GM12878 (cell line): ENCODE measurements at regions not wholly inside any gene's neighbourhood (a gene's known extent, or its start where the extent isn't known, plus 50 kb on each side); places are given as distances from the start of the nearest gene placed in this dataset.

ENCODE experiments used
- ATAC-seq: fragments of 200-7000 bp; cut with Tn5 transposase; 3 replicates; pipeline ENCODE4 v1.9.1; 2020; ENCODE audit warnings: mild to moderate bottlenecking, moderate library complexity
- BruUV-seq: library from RNA; stranded (reverse); fragments of 400-500 nt; replicated peaks from 2 replicates; lab custom pipeline; 2021; lab: Mats Ljungman, UMichigan
- CTCF ChIA-PET: fragments of 300-600 bp; sonication (Branson Sonifier 250); formaldehyde crosslinking; extraction: SDS; loops from one replicate; lab custom pipeline; 2021; ENCODE audit warnings: inconsistent platforms; lab: Yijun Ruan, JAX
- POLR2A ChIA-PET: fragments of 350-600 bp; formaldehyde crosslinking; extraction: SDS; loops from one replicate; lab custom pipeline; 2021; ENCODE audit warnings: inconsistent platforms; lab: Charles Lee
- RAD21 ChIA-PET: fragments of 300-600 bp; sonication (Branson Sonifier 250); formaldehyde crosslinking; loops from one replicate; lab custom pipeline; 2023; ENCODE audit warnings: antibody characterized with exemption; ENCODE audit not compliant: unreplicated experiment; lab: Charles Lee
- SMC1A ChIA-PET: fragments of 300-600 bp; sonication (Branson Sonifier 250); formaldehyde crosslinking; loops from one replicate; lab custom pipeline; 2023; ENCODE audit not compliant: unreplicated experiment, uncharacterized antibody; lab: Charles Lee
- DNase-seq: peaks from one replicate; pipeline ENCODE4 v3.0.0-alpha.2; 2011; ENCODE audit warnings: low read depth, low spot score
- FAIRE-seq: peaks from 3 replicates; lab custom pipeline; 2011; peaks lifted over from hg19 to GRCh38; lab: Jason Lieb, UNC
- H2AFZ ChIP-seq: 2 replicates; pipeline ENCODE4 v1.6.0; 2011; ENCODE audit warnings: low read depth, low read length, control low read depth; ENCODE audit not compliant: control insufficient read depth
- H3K27ac ChIP-seq: 2 replicates; pipeline ENCODE4 v1.5.1; 2011; ENCODE audit warnings: control low read depth; ENCODE audit not compliant: control insufficient read depth, insufficient read depth
- H3K27me3 ChIP-seq, 2 experiments: replicated peaks in 1 of 2; 2 replicates each; pipeline versions ENCODE4 v1.6.0 to v1.6.1; 2011; ENCODE audit warnings: low read length in 1 of 2; ENCODE audit not compliant: control insufficient read depth in 2 of 2, insufficient read depth in 2 of 2
- H3K36me3 ChIP-seq, 2 experiments: 2 replicates each; pipeline ENCODE4 v1.5.1; 2011; ENCODE audit warnings: low read length in 1 of 2; ENCODE audit not compliant: control insufficient read depth in 2 of 2, insufficient read depth in 2 of 2
- H3K4me1 ChIP-seq: 2 replicates; pipeline ENCODE4 v1.6.1; 2011; ENCODE audit warnings: mild to moderate bottlenecking, low read length, moderate library complexity, mixed read lengths; ENCODE audit not compliant: control insufficient read depth, insufficient read depth
- H3K4me2 ChIP-seq: 2 replicates; pipeline ENCODE4 v1.6.0; 2011; ENCODE audit warnings: control low read depth; ENCODE audit not compliant: control insufficient read depth, insufficient read depth
- H3K4me3 ChIP-seq: fragments of 200-600 bp; sonication (generic); 2 replicates; pipeline ENCODE4 v1.5.1; 2016
- H3K79me2 ChIP-seq: 2 replicates; pipeline ENCODE4 v1.6.0; 2011; ENCODE audit warnings: low read length; ENCODE audit not compliant: control insufficient read depth, insufficient read depth
- H3K9ac ChIP-seq: 2 replicates; pipeline ENCODE4 v1.8.0; 2011; ENCODE audit warnings: low read length, control low read depth, mixed read lengths; ENCODE audit not compliant: control insufficient read depth, insufficient read depth
- H3K9me3 ChIP-seq: replicated peaks from 3 replicates; pipeline ENCODE4 v1.5.1; 2011; ENCODE audit warnings: mild to moderate bottlenecking, low read length; ENCODE audit not compliant: control insufficient read depth, insufficient read depth
- H4K20me1 ChIP-seq: 2 replicates; pipeline ENCODE4 v1.6.0; 2011; ENCODE audit not compliant: control insufficient read depth, insufficient read depth
- IRF5 ChIP-seq: fragments of 450-650 bp; IDR thresholded peaks from 2 replicates; pipeline ENCODE4 v1.6.1; 2017; ENCODE audit warnings: borderline replicate concordance
- NFXL1 ChIP-seq: fragments of 450-650 bp; IDR thresholded peaks from 2 replicates; pipeline ENCODE4 v1.6.1; 2017; ENCODE audit warnings: antibody characterized with exemption, mild to moderate bottlenecking, borderline replicate concordance
- NR2F1 ChIP-seq: fragments of 450-650 bp; conservative IDR thresholded peaks from 2 replicates; pipeline ENCODE4 v1.6.1; 2017; ENCODE audit warnings: mild to moderate bottlenecking
- TAF1 ChIP-seq: IDR thresholded peaks from 2 replicates; pipeline ENCODE4 v1.6.1; 2011; ENCODE audit warnings: mild to moderate bottlenecking, low read depth, low read length, borderline replicate concordance
- ZBTB4 ChIP-seq: fragments of 450-650 bp; formaldehyde crosslinking; IDR thresholded peaks from 2 replicates; pipeline ENCODE4 v1.4.0; 2022; ENCODE audit warnings: mild to moderate bottlenecking, moderate library complexity
- WGBS: methylation state at CpG from one replicate; pipeline ENCODE4 v1.1.6; 2016; ENCODE audit warnings: low lambda C conversion rate; ENCODE audit not compliant: insufficient replicate concordance, insufficient coverage; ENCODE audit errors: missing lambda C conversion rate; 5-methylcytosine and 5-hydroxymethylcytosine counted together
- in situ Hi-C: fragments of 300-500 bp; cut with MboI; formaldehyde crosslinking; loops from 9 replicates; pipeline ENCODE4 v1.14.3; 2018; ENCODE audit warnings: mixed read lengths
- intact Hi-C: fragments of 100-400 bp; cut with micrococcal nuclease; formaldehyde crosslinking; loops from one replicate; pipeline ENCODE4 v1.14.2; 2022; ENCODE audit not compliant: unreplicated experiment
- TF ChIP-seq, protein P1 (sequence below): fragments of 450-650 bp; IDR thresholded peaks from 2 replicates; pipeline ENCODE4 v1.6.1; 2018; ENCODE audit warnings: mild to moderate bottlenecking, low read depth, moderate library complexity; ENCODE audit not compliant: partially characterized antibody
- TF ChIP-seq, protein P2 (sequence below): fragments of 450-650 bp; formaldehyde crosslinking; IDR thresholded peaks from 2 replicates; pipeline ENCODE4 v1.5.0; 2022; ENCODE audit warnings: mild to moderate bottlenecking, missing genetic modification characterization
- TF ChIP-seq, protein P3 (sequence below): fragments of 450-650 bp; IDR thresholded peaks from 2 replicates; pipeline ENCODE4 v1.6.1; 2017; ENCODE audit warnings: mild to moderate bottlenecking, moderate library complexity

DNA sequence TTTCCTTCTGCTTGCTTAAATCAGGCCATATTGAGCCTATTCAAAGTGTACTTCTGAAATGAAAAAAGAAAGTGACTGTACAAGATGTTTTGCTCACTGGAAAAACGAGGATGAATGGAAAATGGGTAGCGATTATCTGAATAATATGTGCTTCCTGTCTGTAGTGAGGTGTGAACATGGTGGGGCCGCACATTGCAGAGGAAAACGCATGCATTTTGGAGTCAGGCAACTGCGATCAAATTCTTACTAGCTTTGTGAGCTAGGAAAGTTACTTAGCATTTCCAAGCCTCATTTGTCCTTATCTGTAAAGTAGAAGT, 73.0 kb upstream of the PRSS3 start:
- Histone ChIP-seq H3K36me3 (no peaks in the 10 kb centered on the region), H3K79me2 (no peaks in the 10 kb centered on the region), H3K9me3 (no peaks in the 10 kb centered on the region), H3K27me3 (no peaks in the 10 kb centered on the region), H3K4me3 (no peak overlapping the region), H3K9ac (no peak overlapping the region), H2AFZ (no peak overlapping the region), H4K20me1 (no peaks in the 10 kb centered on the region), H3K4me2 (no peak overlapping the region), H3K27ac (no peak overlapping the region), H3K4me1 (no peaks in the 10 kb centered on the region)
- POLR2A ChIA-PET = no interaction called here
- in situ Hi-C loops = loop anchor here (5.0 kb wide), 1 partner anchor 100 kb away; no protein-coding TSS in a partner anchor
- SMC1A ChIA-PET = interaction anchor here (1.5 to 4.1 kb wide), 3 partner anchors 9 to 102 kb away, joined by 3 to 27 read pairs (median 13); no protein-coding TSS in a partner anchor
- FAIRE-seq = no peak
- intact Hi-C loops = loop anchor here (1.0 to 5.0 kb wide), 4 partner anchors 45 to 320 kb away; partner anchors contain the start of gene AQP7
- RAD21 ChIA-PET = interaction anchor here (0.5 to 6.8 kb wide), 3 partner anchors 16 to 98 kb away, joined by 3 to 64 read pairs (median 3); no protein-coding TSS in a partner anchor
- no peak for ATAC-seq
- no TSS peak for BruUV-seq
- CTCF ChIA-PET = interaction anchor here (0.8 to 6.6 kb wide), 12 partner anchors 9 to 348 kb away, joined by 3 to 150 read pairs (median 6); no protein-coding TSS in a partner anchor
- no peak for DNase-seq
- WGBS = 36% methylated on average over 5 of the region's 5 CpGs
- TF ChIP-seq NR2F1 (no peak), NFXL1 (no peak), TAF1 (no peak), ZBTB4 (no peak), IRF5 (no peak)
- TF ChIP-seq, protein P1, sequence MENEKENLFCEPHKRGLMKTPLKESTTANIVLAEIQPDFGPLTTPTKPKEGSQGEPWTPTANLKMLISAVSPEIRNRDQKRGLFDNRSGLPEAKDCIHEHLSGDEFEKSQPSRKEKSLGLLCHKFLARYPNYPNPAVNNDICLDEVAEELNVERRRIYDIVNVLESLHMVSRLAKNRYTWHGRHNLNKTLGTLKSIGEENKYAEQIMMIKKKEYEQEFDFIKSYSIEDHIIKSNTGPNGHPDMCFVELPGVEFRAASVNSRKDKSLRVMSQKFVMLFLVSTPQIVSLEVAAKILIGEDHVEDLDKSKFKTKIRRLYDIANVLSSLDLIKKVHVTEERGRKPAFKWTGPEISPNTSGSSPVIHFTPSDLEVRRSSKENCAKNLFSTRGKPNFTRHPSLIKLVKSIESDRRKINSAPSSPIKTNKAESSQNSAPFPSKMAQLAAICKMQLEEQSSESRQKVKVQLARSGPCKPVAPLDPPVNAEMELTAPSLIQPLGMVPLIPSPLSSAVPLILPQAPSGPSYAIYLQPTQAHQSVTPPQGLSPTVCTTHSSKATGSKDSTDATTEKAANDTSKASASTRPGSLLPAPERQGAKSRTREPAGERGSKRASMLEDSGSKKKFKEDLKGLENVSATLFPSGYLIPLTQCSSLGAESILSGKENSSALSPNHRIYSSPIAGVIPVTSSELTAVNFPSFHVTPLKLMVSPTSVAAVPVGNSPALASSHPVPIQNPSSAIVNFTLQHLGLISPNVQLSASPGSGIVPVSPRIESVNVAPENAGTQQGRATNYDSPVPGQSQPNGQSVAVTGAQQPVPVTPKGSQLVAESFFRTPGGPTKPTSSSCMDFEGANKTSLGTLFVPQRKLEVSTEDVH = no peak
- TF ChIP-seq, protein P2, sequence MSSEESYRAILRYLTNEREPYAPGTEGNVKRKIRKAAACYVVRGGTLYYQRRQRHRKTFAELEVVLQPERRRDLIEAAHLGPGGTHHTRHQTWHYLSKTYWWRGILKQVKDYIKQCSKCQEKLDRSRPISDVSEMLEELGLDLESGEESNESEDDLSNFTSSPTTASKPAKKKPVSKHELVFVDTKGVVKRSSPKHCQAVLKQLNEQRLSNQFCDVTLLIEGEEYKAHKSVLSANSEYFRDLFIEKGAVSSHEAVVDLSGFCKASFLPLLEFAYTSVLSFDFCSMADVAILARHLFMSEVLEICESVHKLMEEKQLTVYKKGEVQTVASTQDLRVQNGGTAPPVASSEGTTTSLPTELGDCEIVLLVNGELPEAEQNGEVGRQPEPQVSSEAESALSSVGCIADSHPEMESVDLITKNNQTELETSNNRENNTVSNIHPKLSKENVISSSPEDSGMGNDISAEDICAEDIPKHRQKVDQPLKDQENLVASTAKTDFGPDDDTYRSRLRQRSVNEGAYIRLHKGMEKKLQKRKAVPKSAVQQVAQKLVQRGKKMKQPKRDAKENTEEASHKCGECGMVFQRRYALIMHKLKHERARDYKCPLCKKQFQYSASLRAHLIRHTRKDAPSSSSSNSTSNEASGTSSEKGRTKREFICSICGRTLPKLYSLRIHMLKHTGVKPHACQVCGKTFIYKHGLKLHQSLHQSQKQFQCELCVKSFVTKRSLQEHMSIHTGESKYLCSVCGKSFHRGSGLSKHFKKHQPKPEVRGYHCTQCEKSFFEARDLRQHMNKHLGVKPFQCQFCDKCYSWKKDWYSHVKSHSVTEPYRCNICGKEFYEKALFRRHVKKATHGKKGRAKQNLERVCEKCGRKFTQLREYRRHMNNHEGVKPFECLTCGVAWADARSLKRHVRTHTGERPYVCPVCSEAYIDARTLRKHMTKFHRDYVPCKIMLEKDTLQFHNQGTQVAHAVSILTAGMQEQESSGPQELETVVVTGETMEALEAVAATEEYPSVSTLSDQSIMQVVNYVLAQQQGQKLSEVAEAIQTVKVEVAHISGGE (CRISPR knock-in tag) = no peak
- TF ChIP-seq, protein P3, sequence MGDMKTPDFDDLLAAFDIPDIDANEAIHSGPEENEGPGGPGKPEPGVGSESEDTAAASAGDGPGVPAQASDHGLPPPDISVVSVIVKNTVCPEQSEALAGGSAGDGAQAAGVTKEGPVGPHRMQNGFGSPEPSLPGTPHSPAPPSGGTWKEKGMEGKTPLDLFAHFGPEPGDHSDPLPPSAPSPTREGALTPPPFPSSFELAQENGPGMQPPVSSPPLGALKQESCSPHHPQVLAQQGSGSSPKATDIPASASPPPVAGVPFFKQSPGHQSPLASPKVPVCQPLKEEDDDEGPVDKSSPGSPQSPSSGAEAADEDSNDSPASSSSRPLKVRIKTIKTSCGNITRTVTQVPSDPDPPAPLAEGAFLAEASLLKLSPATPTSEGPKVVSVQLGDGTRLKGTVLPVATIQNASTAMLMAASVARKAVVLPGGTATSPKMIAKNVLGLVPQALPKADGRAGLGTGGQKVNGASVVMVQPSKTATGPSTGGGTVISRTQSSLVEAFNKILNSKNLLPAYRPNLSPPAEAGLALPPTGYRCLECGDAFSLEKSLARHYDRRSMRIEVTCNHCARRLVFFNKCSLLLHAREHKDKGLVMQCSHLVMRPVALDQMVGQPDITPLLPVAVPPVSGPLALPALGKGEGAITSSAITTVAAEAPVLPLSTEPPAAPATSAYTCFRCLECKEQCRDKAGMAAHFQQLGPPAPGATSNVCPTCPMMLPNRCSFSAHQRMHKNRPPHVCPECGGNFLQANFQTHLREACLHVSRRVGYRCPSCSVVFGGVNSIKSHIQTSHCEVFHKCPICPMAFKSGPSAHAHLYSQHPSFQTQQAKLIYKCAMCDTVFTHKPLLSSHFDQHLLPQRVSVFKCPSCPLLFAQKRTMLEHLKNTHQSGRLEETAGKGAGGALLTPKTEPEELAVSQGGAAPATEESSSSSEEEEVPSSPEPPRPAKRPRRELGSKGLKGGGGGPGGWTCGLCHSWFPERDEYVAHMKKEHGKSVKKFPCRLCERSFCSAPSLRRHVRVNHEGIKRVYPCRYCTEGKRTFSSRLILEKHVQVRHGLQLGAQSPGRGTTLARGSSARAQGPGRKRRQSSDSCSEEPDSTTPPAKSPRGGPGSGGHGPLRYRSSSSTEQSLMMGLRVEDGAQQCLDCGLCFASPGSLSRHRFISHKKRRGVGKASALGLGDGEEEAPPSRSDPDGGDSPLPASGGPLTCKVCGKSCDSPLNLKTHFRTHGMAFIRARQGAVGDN = no peak
